HG02759 (cell line): ENCODE measurements at regions not wholly inside any gene's neighbourhood (a gene's known extent, or its start where the extent isn't known, plus 50 kb on each side); places are given as distances from the start of the nearest gene placed in this dataset.
"Not testable (repeated sequence)": the region's sequence is repeated elsewhere in the genome, so short reads cannot be mapped to it uniquely, and the experiment has no call there.

Experiments
- ATAC-seq: cut with Tn5 transposase; IDR thresholded peaks from one replicate; pipeline ENCODE4 v1.9.1; 2021; ENCODE audit warnings: mild to moderate bottlenecking, moderate library complexity; ENCODE audit not compliant: unreplicated experiment

DNA sequence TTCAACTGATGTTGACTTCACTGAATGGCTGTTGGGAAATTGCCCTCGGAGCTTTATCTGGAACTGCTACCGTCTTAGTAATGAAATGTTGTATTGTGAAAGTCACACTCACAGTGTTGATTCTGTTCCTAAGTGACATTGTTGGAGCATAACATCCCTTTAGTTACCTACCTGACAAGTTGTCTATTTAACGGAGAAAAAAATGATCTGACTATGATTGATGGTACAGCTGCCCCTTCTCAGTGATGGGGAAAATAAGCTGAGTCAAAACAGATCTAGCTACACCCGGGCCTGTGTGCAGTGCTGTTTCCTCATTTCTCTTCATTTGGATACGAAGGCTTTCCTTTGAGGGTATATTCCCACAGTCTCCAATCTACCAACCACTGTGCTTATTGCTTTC lies 472.3 kb upstream of the BRINP3 start:
- ATAC-seq: no peak

DNA sequence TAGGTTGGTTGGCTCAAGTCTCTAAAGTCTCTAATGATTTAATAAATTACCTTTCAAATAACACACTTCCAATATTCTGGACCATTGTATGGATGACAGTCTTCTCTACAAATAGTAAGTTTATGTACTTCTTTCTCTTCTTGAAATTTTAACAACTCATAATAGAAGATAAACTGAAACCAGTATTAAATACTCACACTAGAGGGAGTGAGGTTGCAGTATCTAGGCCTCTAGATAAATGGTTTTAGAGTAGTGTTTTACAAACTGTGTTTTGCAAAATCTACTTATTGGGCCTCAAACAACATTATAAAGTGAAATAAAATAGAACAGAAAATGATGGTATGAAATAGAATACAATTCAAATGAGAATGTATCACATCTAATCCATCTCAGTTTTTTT lies 479.9 kb upstream of the BRINP3 start:
- ATAC-seq: no peak

DNA sequence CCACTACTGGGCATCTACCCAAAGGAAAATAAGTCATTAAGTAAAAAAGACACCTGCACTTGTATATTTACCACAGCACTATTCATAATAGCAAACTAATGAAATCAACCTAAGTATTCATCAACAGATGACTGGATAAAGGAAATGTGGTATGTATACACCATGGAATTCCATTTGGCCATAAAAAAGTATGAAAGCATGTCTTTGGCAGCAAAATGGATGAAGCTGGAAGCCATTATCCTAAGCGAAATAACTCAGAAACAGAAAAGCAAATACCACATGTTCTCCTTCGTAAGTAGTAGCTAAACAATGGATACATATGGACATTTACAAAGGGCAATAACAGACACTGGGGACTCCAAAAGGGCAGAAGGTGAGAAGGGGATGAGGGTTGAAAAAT lies 485.7 kb upstream of the BRINP3 start:
- ATAC-seq: no peak

DNA sequence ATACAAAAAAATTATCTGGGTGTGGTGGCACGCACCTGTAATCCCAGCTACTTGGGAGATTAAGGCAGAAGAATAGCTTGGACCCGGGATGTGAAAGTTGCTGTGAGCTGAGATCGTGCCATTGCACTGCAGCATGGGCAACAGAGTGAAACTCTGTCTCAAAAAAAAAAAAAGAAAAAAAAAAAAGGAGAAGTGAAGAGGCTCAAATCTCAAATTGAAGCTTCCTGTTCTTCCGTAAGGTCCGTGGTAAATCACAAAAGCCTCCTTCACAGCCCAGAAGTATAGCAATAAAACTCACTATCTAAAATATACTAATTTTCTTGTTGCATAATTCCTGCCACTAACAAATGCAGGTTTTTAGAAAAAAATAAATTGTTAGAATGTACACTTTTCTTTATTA lies 498.2 kb upstream of the BRINP3 start:
- no peak for ATAC-seq

DNA sequence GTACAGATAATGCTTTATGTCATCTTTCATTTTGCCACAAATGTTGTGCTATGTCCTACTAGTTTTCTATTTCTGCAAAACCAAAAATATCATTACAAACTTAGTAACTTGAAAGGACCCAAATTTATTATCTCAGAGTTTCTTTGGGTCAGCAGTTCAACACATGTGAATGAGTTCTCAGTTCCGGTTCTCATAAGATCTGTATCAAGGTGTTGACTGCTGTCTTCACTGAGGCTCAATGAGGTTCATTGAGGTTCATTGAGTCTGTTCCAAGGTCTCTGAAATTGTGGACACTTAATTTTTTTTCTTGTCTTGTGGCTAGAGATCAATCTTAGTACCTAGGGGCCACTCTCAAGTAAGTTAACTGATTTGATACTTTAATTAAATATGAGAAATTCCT lies 525.1 kb upstream of the BRINP3 start:
- ATAC-seq: no peak

GRCh38 chr1:191016765-191017164 lies 539.1 kb upstream of the BRINP3 start:
- ATAC-seq: no peak

DNA sequence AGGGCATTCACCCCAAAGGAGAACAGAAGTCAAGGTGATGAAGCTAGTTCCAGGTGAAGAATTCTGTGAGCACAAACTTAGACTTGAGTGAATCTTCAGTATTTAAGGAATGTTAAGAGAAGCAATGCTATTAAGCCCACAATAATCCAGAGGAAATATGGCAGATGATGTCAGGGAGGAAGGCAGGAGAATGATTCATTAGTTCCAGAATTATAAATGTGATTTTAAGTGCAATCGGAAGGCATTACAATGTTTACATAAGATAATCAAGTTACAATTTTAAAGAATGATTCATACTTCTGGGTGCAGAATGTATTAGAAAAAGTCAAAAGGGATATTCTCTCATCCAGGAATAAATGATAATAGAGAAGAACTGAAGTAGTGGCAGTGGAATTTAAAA lies 545.2 kb upstream of the BRINP3 start:
- ATAC-seq: no peak

- no peak for ATAC-seq
Measured at GRCh38 chr1:191025896-191026642, 548.4 kb upstream of the BRINP3 start.

DNA sequence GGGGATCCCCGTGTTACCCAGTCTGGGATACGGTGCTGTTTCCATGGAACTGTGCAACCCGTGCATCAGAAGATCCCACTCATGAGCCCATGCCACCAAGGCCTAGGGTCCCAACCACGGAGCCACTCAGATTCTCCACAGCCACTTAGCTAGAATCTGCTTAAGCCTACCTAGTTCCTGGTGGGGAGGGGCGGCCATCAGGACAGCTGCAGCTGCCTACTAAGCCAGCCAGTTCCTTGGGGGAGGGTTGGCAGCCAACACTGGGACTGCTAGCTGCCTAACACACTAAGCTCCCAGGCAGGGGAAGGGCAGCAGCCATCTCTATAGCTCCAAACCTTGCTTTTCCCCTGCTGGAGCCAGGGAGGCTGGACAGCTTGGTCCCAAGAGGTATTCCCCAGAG lies 549.2 kb upstream of the BRINP3 start:
- ATAC-seq: no peak

DNA sequence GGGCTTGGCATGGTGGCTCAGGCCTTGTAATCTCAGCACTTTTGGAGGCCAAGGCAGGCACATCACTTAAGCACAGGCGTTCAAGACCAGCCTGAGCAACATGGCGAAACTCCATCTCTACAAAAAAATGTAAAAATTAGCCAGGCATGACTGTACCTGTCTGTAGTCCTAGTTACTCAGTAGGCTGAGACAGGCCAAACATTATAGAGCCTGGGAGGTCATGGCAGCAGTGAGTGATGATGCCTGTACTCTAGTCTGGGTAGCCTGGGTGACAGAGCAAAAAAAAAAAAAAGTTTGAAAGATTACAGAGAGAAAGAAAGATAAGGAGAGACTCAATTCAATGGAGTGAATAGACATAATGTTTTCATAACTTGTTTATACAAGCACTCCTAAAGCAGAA lies 556.5 kb upstream of the BRINP3 start:
- ATAC-seq: no peak

DNA sequence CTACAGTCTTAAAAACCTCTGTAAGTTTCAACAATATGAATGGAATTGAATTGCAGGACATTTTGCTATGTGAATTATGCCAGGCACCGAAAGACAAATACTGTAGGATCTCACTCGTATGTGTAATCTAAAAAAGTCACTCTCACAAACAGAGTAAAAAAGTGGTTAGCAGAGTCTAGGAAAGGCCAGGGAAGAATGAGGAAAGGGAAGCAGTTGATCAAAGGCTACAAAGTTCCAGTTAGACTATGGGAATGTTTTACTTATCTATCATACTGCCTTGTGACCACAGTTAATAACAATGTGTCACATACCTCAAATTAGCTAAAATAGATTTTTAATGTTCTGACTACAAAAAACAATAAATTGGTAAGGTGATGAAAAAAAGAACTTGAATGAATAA lies 565.4 kb upstream of the BRINP3 start:
- ATAC-seq: no peak

- ATAC-seq: no peak
Measured at GRCh38 chr1:191049781-191050180, 572.1 kb upstream of the BRINP3 start.

DNA sequence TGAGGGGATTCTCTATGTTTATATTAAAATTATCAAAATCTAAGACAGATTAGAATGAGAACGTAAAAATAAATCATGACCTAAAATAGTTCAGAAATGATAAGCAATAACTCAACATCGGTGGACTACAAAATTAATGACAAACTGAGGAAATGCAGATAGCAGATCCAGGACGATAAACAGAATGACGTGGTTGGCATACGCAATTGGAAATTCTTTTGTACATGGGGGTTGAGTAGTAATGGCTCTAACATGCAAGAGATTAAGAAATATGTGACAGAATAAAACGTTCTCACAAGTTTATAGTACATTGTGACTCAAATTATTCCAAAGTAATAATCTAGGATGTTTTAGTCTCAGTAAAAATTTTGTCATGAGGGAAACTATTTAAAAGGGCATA lies 575.2 kb upstream of the BRINP3 start:
- ATAC-seq: no peak

DNA sequence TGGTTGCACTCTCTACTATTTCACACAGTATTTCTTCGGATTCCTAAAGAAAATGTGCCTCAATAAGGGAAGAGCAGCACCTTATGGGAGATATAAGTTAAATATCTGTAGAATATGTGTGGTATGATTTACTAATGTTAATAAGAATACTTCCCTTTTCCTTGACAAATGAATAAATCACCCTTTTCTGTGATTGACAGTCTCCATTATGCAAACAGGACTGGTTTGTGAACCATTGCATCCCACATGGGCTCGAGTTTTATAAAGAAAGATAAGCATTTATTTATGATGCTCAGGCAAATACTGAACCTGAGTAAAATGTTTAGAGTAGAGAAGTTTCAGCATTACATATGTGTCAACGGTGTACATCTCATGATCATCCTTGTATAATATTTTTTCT lies 587.7 kb upstream of the BRINP3 start:
- ATAC-seq: no peak

DNA sequence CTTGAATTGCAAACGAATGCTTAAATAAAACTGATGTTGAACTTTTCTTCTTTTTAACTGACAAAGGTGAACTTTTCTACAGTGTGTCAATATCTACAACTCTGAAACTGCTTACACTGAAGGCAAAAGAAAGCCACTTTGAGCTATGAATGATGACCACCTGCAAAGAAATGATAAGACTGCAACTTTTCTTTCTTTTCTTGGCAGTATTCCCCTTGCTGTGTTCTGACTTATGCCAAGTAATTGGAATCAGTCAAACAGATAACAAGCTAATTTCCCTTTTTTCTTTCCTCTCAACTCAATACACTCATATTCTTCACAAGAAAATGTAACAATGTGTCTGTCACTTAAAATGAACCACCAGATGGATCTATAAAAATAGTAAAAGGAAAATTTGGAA lies 588.1 kb upstream of the BRINP3 start:
- no peak for ATAC-seq

DNA sequence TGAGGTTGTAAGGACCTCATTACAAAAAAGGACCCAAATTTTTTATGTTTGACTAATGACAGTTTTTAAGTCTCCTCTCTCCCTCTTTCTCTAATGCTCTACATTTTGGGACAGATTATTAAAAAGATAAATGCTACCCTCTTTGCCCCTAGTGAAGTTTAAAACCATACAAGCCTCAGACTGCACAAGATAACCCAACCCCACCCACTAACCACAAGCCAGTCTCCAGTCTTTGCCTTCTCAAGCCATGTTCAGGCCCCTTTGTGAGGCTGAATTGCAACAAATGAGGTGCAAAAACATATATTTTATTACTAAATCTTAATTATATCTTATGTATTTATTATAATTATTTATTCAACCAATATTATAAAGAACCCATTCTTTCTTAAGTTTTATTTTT lies 597.2 kb upstream of the BRINP3 start:
- no peak for ATAC-seq

DNA sequence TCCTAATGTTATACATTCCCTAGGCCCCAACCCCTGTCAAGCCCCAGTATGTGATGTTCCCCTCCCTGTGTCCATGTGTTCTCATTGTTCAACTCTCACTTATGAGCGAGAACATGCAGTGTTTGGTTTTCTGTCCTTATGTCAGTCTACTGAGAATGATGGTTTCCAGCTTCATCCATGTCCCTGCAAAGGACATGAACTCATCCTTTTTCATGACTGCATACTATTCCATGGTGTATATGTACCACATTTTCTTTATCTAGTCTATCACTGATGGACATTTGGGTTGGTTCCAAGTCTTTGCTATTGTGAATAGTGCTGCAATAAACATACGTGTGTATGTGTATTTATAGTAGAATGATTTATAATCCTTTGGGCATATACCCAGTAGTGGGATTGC lies 605.4 kb upstream of the BRINP3 start:
- not testable (repeated sequence) for ATAC-seq

DNA sequence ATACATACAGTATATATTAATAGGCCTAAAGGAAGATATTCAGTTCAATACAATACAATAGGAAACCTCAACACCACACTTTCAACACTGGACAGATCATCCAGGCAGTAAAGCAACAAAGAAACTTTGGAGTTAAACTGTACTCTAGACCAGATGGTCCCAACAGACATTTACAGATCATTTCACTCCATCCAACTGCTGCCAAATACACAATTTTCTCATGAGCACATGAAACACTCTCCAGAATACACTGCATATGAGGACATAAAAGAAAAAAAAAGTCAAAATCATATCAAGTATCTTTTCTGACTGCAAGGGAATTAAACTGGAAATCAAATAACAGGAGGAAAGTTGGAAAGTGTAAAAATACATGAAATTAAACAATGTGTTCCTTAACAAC lies 607.5 kb upstream of the BRINP3 start:
- no peak for ATAC-seq

DNA sequence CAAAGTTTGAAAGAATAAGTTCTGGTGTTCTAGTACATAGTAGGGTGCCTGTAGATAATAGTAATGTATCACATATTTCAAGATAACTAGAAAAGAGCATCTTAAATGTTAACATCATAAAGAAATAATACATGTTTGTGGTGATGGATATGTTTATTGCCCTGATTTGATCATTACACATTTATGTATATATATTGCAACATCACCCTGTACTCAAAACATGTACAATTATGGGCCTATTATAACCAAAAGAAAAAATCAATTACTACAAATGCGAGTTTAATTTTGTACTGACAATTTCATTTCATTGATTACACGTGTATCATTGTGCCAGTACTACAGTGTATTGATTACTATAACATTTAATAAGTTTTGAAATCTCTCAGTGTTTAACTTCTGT lies 609.2 kb upstream of the BRINP3 start:
- no peak for ATAC-seq

GRCh38 chr1:191096405-191096804 lies 618.7 kb upstream of the BRINP3 start:
- no peak for ATAC-seq

- no peak for ATAC-seq
Measured at GRCh38 chr1:191099696-191100095, 622.0 kb upstream of the BRINP3 start.

- no peak for ATAC-seq
Measured at GRCh38 chr1:191101960-191102359, 624.3 kb upstream of the BRINP3 start.

DNA sequence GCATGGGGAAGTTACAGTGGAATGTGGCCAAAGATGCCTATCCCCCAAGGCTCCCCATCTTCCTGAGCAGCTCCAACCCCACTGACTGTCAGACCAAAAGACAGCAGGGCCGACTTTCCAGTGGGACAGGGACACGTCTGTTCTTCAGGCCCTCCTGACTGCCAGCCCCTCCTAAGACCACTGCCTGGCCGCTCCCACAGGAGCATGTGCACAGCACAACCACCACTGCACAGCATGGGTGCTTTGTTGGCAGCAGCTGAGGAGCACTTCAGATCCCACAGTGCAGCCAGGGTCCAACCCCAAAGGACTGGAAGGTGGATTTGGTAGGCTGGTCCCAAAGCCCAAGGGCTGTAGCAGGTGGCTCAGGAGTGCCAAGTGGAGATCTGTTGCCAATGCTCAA lies 648.3 kb upstream of the BRINP3 start:
- ATAC-seq: no peak
